GM19395 (cell line): ENCODE measurements at regions not wholly inside any gene's neighbourhood (a gene's known extent, or its start where the extent isn't known, plus 50 kb on each side); places are given as distances from the start of the nearest gene placed in this dataset.
"Not testable (repeated sequence)": the region's sequence is repeated elsewhere in the genome, so short reads cannot be mapped to it uniquely, and the experiment has no call there.

ENCODE experiments used
- ATAC-seq: cut with Tn5 transposase; IDR thresholded peaks from one replicate; pipeline ENCODE4 v1.9.1; 2021; ENCODE audit warnings: mild to moderate bottlenecking, moderate library complexity; ENCODE audit not compliant: unreplicated experiment

DNA sequence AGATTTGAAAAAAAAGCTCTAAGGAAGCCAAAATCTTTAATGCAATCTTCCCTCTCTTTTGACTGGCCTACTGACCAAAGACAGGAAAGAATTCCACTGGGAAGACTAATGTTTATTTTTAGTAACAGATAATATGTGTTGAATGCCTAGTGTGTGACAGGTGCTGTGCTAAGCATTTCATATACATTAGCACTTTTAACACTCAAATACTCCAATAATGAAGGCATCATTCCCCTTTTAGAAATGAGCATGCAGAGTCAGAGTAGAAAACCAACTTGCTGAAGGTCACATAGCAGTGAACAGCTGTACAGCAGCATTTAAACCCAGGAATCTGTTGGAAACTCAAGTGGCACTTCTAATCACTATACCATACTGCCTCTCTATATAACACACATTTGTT lies 170.6 kb downstream of the MINAR1 start:
- ATAC-seq = no peak

DNA sequence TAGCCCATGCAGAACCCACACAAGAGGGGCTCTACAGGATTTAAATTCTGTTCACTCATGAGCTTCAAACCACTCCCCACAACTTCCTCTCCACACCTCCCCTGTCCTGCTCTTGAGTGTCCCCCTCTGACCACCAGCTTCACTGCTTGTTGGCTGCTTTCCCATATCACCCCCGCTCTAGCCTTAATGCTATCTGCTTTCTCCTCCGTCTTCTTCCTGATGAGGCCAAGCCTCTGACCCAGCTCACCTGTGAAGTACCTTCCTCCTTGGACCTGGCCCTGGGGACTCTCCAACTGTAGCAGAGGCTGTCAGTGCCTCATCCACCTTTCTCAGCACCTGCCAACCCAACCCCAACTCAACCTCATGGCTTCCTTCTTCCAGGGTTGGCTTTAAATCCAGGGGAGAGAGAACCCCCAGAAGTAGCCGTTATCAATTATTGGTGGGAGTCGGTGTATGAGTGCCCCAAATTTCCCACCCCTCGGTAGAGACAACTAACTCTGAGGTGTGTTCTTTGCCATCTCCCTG lies 174.8 kb downstream of the MINAR1 start:
- no peak for ATAC-seq

DNA sequence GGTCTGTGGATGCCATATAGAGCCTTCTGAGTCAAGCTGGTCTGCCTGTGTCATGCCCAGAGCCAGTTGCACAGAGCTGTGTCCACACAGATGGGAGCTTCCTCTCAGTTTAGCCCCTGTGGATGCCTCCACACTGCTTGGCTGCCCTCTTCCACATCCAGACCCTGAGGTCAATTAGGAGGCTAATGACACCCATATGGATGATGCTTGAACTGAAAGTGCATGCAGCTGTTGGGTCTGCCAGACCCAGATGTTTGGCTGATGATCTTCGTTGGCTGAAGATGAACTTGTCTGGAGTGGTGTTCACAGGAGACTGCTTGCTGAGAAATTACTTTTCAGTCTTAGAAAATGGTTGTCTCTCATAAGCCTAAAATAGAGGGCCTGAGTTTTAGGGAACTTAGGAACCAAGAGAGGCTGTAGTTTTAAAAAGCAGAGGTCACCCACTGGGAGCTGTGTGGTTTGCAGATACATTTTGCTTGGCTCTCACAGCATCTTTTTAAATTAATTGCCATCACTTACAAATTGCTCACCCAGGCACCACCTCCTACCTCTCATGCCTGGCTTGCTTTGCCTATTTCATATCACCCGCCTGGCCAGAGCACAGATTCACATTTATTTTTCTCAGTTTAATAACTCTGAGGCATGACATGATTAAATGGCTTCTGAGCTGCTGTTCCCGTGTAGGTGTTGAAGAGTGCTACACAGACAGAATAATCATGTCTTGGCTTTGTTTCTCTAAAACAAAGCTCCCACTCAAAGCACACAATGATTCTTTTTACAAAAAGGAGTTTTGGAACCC lies 176.1 kb downstream of the MINAR1 start:
- ATAC-seq = no peak

DNA sequence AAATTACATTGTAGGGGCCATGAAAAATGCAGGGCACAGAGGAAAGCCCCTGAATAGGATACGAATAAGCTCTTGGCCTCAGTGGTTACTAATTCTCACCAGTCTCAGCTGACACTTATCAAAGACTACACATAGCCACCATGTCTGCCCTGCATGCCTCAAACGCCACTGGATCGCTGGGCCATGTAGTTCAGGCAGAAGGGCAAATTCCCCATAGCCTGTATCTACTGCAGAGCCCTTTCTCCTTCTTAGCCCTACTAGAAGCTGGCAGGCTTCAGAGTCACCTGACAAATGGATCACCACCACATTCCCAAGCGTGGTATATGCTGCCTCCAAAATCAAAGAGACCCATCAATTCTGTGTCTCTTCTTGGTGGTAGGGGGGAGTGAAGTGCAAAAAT lies 177.4 kb downstream of the MINAR1 start:
- no peak for ATAC-seq

DNA sequence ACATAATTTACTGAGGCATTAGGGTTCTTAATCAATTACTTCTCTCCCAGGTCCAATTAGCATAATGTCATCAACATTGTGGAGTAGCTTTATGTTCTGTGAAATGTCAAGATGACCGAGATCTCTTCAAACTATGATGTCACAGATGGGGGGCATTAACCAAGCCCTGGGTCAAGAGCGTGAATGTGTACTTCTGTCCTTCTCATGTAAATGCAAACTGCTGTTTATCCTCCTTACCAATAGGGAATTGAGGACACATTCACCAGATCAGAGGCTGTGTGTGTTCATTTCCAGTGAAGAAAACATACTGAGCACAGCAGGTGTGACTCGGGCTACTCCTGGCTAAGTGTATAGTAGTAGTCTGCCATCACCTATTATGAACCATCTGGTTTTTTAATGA lies 177.9 kb downstream of the MINAR1 start:
- ATAC-seq = no peak

DNA sequence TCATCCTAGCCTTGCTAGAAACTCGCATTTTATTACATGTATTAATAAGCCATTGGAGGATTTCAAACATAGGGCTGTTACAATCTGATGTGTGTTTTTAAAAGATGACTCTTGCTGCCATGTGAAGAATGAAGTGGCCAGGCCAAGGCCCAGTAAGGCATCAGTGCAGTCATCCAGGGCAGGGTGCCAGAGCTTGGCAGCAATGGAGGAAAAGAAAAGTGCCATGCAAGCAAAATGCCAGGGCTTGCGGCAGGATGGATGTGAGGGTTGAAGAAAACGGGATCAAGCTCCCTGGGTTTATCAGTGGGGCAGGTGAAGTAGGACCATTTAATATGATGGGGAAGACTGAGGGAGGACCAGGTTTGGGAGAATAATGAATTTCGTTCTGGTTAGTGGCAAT lies 183.6 kb downstream of the MINAR1 start:
- ATAC-seq = no peak

DNA sequence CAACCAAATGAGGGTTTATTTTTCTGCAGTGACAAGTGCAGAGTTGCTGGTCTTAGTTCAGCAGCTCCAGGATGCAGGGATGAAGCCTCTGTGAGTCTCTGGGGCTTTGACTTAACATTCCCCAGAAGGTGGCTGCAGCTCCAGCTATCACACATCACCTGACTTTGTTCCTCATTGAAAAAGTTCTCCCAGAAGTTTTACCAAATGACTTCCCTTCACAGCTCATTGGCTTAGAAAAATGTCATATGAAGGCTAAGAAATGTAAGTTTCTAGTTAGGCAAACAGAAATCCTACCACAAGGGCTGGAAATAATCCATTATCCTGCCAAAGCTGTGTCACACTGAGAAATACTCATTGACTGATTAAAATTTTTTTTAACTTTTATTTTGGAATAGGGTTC lies 184.9 kb downstream of the MINAR1 start:
- no peak for ATAC-seq

DNA sequence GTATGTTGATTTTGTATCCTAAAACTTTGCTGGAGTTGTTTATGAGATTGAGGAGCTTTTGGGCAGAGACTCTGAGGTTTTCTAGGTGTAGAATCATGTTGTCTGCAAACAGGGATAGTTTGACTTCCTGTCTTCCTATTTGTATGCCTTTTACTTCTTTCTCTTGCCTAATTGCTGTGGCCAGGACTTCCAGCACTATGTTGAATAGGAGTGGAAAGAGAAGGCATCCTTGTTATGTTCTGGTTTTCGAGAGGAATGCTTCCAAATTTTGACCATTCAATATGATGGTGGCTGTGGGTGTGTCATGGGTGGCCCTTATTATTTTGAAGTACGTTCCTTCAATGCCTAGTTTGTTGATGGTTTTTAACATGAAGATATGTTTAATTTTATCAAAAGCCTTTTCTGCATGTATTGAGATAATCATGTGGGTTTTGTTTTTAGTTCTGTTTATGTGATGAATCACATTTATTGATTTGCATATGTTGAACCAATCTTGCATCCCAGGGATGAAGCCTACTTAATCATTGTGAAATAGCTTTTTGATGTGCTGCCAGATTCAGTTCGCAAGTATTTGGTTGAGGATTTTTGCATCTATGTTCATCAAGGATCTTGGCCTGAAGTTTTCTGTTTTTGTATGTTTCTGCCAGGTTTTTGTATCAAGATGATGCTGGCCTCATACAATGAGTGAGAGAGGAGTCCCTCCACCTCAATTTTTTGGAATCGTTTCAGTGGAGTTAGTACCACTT lies 188.1 kb downstream of the MINAR1 start:
- no peak for ATAC-seq

DNA sequence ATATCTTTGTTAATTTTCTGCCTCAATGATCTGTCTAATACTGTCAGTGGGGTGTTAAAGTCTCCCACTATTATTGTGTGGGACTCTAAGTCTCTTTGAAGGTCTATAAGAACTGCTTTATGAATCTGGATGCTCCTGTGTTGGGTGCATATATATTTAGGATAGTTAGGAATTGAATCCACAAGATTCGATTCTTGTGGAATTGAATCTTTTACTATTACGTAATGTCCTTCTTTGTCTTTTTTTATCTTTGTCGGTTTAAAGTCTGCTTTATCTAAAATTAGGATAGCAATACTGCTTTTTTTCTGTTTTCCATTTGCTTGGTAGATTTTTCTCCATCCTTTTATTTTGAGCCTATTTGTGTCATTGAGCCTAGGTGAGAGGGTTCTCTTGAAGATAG lies 189.7 kb downstream of the MINAR1 start:
- not testable (repeated sequence) for ATAC-seq

DNA sequence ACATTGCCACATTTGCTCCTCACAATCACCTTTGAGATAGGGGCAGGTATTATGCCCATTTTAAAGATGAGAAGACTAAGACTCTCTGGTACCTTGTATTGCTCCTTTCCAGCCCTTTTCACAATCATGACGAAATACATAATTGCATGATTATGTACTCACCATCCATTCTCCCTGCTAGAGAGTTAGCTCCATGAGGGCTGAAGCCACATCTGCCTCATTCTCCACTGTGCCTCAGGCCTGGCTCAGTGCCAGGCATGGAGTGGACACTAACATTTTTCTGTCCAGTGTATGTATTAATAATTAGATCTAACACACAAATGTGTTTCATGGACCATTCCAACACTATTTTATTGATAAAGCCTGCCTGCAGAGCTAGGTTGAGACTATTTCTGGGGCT lies 191.4 kb downstream of the MINAR1 start:
- ATAC-seq = no peak

DNA sequence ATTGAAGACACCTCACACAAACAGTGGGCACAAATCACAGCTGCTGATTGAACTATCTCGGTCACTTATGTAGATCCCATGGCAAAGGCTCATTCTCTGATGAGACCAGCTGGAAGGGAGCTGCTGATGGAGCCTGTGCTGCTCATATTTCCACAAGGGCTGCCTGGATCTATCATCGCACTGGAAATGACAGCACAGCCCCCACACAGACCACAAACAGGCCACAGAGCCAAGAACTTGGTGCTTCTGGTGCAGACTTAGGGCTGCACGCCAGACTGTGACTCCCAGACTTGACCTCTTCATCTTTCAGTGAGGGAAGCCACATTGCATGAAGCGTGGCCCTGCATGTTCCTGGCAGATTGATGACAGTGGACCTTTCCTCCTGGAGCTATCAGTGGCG lies 197.6 kb downstream of the MINAR1 start:
- ATAC-seq = no peak

DNA sequence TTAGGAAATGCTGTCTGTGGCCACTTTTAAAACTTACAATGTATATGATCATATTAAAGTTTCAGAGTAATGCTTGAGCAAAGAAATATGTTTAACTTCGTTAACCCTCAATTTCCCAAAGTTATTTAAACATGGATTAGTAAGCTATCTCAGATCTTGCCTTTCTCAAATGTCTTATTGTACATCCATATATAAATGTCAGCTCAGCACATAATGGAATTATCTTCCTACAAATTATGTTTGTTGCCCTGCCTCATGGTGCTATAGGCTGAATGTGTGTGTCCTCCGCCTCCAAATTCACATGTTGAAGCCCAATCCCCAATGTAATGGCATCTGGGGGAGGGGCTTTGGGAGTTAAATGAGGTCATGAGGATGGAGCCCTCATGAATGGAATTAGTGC lies 200.3 kb downstream of the MINAR1 start:
- ATAC-seq = no peak

DNA sequence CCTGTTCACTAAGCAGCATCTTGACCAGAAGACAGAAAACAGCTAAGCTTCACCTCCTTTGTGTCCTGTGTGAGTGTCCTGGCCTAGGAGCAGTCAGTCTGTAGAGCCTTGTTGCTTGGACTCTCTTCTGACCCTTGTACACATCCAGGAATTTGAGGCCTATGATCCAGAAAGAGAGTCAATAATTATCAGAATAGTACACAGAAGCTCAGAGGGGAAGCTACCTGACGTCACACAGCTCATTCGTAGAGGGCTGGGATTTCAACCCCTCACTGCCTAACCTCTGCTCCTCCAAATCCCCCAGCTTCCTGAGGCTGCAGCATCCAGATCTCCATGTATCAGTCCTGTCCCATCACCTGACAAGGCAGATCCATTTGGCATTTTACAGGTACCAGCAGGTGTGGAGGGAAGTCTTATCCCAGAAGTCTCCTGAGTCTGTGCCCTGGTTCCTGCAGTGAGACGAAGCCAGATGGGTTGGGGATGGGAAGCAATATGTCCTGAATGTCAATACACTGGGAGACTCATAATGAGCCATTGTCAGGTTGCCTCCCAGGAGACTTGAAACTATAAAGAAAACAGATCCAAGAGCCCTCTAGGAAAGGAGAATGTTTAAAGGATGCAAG lies 203.1 kb downstream of the MINAR1 start:
- no peak for ATAC-seq

DNA sequence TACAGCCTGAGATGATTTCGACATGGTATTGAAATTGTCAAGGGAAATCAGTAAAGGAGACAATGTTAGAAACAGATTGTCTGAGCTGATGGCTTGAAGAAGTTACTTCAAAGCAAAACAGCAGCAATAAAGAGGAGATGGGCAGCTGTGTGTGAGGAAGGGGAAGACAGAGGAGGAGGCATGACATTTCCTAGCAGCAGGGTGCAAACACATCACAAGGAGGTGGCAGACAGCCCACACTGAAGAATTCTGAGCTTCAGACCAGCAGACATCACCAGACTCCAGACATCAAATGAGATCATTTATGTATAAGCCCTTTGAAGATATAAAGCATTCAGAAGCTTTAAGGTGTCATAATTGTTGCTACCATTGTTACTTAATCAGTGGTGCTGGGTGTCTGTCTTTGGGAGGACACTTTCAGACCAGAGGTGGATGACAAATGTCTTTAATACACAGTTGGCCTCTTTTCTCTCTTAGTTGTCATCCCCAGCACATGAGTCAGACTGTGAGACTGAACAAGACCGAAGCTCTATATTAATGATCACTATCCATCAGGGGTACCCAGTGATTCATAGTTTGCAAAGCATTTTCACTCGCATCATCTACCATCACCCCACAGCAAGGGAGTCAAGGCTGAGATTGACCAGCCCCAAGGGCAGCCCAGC lies 203.9 kb downstream of the MINAR1 start:
- no peak for ATAC-seq

DNA sequence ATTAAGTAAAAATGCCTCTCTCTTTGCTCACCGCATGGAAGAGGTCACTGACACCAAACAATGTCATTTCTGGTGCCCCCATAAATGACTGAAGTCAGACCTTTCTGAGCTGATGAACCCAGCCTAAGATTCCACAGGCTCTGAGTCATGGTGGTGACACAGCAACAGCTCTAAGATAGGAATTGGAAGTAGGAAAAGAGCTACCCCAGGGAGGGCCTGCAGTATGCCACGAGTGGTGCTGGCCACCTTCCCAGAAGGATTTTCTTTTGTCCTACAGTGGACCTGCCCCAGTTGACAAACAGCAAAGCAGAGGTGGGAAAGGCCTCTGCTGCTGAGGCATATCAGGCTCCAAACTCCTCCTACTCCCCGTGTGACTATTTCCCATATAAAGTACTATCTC lies 208.1 kb downstream of the MINAR1 start:
- no peak for ATAC-seq

DNA sequence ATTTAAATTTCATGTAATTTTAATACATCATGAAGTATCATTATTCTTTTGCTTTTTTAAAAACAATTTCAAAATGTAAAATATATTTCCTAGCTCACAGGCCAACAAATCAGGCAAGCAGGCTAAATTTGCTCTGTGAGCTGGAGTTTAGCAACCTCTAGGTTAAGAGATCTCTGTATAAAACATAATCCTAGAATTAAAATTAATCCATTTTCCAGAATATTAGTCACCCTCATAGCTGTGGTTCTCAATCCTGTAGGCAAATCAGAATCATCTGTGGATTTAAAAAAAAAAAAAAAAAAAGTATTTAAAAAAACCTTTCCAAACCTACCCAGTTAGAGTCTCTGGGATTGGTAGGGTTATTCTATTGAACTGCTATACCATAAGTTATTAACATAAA lies 209.7 kb downstream of the MINAR1 start:
- ATAC-seq = no peak

DNA sequence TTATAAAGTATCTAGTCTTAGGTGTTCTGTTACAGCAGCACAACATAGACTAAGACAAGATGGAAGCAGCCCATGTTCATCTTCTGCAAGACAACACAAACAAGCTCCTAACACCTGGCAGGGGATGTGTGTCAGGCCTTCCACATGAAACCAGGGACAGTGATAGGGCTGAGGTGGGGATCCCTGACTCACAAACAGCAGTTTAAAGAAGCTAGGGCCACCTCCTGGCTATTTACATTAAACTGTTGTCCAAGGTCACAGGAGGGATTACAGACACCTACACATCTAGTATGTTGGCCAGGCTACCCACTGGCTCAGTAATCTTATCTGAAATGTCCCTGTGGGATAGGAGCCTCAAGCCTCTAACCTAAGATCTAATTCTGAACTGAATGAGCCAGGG lies 211.3 kb downstream of the MINAR1 start:
- ATAC-seq = no peak

DNA sequence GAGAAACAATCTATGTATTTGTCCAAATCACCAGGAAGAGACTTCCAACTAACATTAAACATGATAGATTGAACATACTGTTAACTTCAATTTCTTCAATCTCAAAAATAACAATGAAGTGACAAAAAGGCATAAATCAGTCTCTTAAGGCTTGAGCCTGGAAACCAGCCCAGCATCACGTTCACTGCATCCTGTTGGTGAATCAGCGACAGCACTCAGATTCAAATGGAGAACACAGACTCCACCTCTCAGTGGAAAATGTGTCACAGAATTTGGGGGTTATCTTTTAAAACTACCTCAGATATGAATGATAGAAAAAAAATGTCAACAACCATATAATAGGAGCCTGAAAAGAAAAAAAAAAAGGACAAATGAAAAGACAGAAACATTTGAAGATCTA lies 212.0 kb downstream of the MINAR1 start:
- ATAC-seq = no peak

DNA sequence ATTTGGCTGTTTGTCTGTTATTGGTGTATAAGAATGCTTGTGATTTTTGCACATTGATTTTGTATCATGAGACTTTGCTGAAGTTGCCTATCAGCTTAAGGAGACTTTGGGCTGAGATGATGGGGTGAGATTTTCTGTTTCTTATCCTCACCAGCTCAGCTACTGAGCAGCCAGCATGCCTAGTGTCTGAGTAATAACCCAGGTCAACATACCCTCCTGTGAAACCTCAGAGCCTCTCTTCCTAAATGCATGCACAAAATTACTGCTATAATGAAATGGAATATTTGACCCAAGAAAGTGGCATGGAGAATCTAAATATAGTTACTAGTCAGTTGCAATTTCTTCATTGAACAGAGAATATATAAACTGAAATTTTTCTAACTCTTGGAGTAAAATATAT lies 220.8 kb downstream of the MINAR1 start:
- ATAC-seq = not testable (repeated sequence)

DNA sequence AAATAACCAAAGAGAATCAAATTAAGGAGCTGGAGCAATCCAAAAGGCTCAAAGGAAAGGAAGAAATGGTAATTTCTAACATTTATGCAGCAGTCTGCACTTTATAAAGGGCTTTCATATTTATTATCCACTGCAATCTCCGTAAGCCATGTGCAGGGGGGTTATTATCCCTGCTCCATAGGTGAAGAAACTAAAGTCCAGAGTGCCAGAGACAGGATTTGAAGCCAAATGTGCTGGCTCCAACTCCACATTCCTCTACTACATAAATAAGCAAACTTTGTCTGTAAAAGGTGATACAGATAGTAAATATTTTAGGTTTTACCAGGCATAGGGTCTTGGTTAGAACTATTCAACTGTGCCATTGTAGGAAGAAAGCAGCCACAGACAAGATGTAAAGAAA lies 221.4 kb downstream of the MINAR1 start:
- no peak for ATAC-seq
